Tibial artery (tissue), 4 donors: ENCODE measurements at regions not wholly inside any gene's neighbourhood (a gene's known extent, or its start where the extent isn't known, plus 50 kb on each side); places are given as distances from the start of the nearest gene placed in this dataset.

ENCODE experiments used
- DNase-seq, 2 donors: peaks; one replicate each; pipeline ENCODE4 v3.0.0-alpha.2; 2019
- H3K27ac ChIP-seq, 2 donors: fragments of 200-600 bp; sonication (generic) in 1 of 2; 1 replicate in 1 of 2; 2 replicates in 1 of 2; pipeline ENCODE4 v1.5.1; 2018 to 2019; ENCODE audit warnings: mild to moderate bottlenecking in 1 of 2
- H3K27me3 ChIP-seq, 2 donors: fragments of 200-600 bp; sonication (generic) in 1 of 2; one replicate each; pipeline versions ENCODE4 v1.5.1 to v1.6.0; 2016 to 2019
- H3K36me3 ChIP-seq, 3 donors: fragments of 200-600 bp; sonication (generic) in 2 of 3; one replicate each; pipeline ENCODE4 v1.5.1; 2016 to 2019; ENCODE audit warnings: mild to moderate bottlenecking in 2 of 3
- H3K4me1 ChIP-seq, 4 donors: fragments of 200-600 bp; sonication (generic) in 2 of 4; 1 replicate in 3 of 4; 2 replicates in 1 of 4; pipeline ENCODE4 v1.5.1; 2016 to 2019
- H3K4me3 ChIP-seq, 2 donors: fragments of 200-600 bp; sonication (generic) in 1 of 2; 1 replicate in 1 of 2; 2 replicates in 1 of 2; pipeline ENCODE4 v1.5.1; 2018 to 2019; ENCODE audit warnings: mild to moderate bottlenecking in 2 of 2
- H3K9me3 ChIP-seq, 3 donors: fragments of 200-600 bp; sonication (generic) in 1 of 3; one replicate each; pipeline ENCODE4 v1.5.1; 2016 to 2019
- intact Hi-C: fragments of 100-400 bp; cut with DNase I; formaldehyde crosslinking; loops from one replicate; pipeline ENCODE4 v1.15.0; 2023; ENCODE audit warnings: low total_unique reads
- TF ChIP-seq, protein P1 (sequence below), 2 experiments: fragments of 200-600 bp in 1 of 2; fragments of 450-650 bp in 1 of 2; IDR thresholded peaks; one replicate each; pipeline ENCODE4 v1.5.1; 2017 to 2019; ENCODE audit warnings: antibody characterized with exemption in 2 of 2, mild to moderate bottlenecking in 1 of 2, moderate library complexity in 1 of 2

DNA sequence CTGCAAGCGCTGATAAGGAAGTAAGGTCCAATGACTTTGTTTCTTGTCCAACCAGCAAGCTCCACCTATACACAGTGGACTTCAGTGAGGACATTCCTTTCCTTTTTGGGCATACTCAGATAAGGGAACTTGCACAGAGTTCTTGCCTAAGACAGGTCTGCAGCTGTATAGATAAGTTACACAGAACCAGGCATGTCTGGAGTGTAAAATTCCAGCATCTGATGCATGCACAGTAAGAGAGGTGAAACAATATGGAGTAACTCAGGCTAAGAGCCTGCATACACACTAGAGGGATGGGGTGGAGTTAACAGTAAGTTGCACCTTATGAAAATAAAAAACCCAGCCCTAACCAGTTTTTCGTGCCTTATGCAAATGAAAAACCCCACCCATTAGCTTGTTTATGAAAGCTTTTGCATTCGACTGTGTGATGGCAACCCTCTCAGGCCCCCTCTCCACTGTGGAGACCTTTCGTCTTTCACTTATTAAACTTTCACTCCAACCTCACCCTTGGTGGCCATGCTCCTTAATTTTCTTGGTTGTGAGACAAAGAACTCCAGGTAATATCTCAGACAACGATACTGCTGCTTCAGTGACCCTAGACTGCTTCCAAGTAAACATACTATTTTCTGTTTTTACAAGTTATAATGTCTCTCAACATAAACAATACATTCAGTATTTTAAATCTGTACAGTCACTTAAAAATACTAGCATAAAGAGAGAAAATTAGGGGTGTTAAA, 2859.0 kb upstream of the PCDH20 start:
- DNase-seq, result no peak
- no peak overlapping the region for H3K4me3 ChIP-seq
- TF ChIP-seq, protein P1, sequence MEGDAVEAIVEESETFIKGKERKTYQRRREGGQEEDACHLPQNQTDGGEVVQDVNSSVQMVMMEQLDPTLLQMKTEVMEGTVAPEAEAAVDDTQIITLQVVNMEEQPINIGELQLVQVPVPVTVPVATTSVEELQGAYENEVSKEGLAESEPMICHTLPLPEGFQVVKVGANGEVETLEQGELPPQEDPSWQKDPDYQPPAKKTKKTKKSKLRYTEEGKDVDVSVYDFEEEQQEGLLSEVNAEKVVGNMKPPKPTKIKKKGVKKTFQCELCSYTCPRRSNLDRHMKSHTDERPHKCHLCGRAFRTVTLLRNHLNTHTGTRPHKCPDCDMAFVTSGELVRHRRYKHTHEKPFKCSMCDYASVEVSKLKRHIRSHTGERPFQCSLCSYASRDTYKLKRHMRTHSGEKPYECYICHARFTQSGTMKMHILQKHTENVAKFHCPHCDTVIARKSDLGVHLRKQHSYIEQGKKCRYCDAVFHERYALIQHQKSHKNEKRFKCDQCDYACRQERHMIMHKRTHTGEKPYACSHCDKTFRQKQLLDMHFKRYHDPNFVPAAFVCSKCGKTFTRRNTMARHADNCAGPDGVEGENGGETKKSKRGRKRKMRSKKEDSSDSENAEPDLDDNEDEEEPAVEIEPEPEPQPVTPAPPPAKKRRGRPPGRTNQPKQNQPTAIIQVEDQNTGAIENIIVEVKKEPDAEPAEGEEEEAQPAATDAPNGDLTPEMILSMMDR (IDR thresholded peaks at IDR 0.05), result no peak
- no peaks in the 10 kb centered on the region for H3K36me3 ChIP-seq
- intact Hi-C loops, result no loop called here
- no peaks in the 10 kb centered on the region for H3K9me3 ChIP-seq
- H3K27me3 ChIP-seq, result no peaks in the 10 kb centered on the region
- H3K27ac ChIP-seq, result no peak overlapping the region
- no peaks in the 10 kb centered on the region for H3K4me1 ChIP-seq

- Histone ChIP-seq H3K27ac (no peak overlapping the region), H3K27me3 (no peaks in the 10 kb centered on the region), H3K36me3 (no peaks in the 10 kb centered on the region), H3K9me3 (no peaks in the 10 kb centered on the region), H3K4me3 (no peak overlapping the region), H3K4me1 (no peaks in the 10 kb centered on the region)
- intact Hi-C loops, result no loop called here
- DNase-seq, result no peak
- TF ChIP-seq, protein P1 (IDR thresholded peaks at IDR 0.05), result no peak
These were observed 2858.1 kb upstream of the PCDH20 start for GRCh38 chr13:64273780-64274179.

DNA sequence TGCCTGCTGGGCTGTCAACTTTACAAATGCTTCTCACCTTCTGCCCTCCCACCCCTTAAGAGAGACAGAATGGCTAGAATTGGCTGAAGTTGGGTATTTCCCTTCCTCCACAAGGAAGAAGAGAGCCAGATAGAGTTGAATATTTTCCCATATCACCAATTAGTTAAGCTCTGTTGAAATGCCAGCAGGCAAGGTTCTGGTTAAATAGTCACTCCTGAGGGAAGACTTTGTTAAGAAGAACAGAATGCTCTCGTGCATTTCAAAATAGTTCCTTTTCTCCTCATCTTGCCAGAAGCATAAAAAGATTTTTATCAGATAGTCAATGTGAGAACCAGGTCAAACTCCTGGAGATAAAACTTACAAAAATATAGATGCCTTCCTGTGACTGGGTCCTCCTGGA, 2857.0 kb upstream of the PCDH20 start:
- H3K4me3 ChIP-seq, result no peak overlapping the region
- H3K9me3 ChIP-seq, result no peaks in the 10 kb centered on the region
- DNase-seq, result no peak
- intact Hi-C loops, result no loop called here
- no peaks in the 10 kb centered on the region for H3K36me3 ChIP-seq
- TF ChIP-seq, protein P1 (IDR thresholded peaks at IDR 0.05), result no peak
- H3K27me3 ChIP-seq, result no peaks in the 10 kb centered on the region
- no peak overlapping the region for H3K27ac ChIP-seq
- H3K4me1 ChIP-seq, result no peaks in the 10 kb centered on the region

GRCh38 chr13:64266024-64266423, 2850.4 kb upstream of the PCDH20 start:
- Histone ChIP-seq H3K4me3 (no peak overlapping the region), H3K9me3 (no peaks in the 10 kb centered on the region), H3K4me1 (no peaks in the 10 kb centered on the region), H3K36me3 (no peaks in the 10 kb centered on the region), H3K27ac (no peak overlapping the region), H3K27me3 (no peaks in the 10 kb centered on the region)
- no peak for DNase-seq
- TF ChIP-seq, protein P1 (IDR thresholded peaks at IDR 0.05), result no peak
- intact Hi-C loops, result no loop called here

- Histone ChIP-seq H3K9me3 (no peaks in the 10 kb centered on the region), H3K27ac (no peak overlapping the region), H3K4me1 (no peaks in the 10 kb centered on the region), H3K36me3 (no peaks in the 10 kb centered on the region), H3K27me3 (no peaks in the 10 kb centered on the region), H3K4me3 (no peak overlapping the region)
- intact Hi-C loops, result no loop called here
- TF ChIP-seq, protein P1 (IDR thresholded peaks at IDR 0.05), result no peak
- no peak for DNase-seq
These were observed 2847.6 kb upstream of the PCDH20 start for GRCh38 chr13:64263285-64263684.
